ENCODE measurements at regions not wholly inside any gene's neighbourhood (a gene's known extent, or its start where the extent isn't known, plus 50 kb on each side); places are given as distances from the start of the nearest gene placed in this dataset.

DNA sequence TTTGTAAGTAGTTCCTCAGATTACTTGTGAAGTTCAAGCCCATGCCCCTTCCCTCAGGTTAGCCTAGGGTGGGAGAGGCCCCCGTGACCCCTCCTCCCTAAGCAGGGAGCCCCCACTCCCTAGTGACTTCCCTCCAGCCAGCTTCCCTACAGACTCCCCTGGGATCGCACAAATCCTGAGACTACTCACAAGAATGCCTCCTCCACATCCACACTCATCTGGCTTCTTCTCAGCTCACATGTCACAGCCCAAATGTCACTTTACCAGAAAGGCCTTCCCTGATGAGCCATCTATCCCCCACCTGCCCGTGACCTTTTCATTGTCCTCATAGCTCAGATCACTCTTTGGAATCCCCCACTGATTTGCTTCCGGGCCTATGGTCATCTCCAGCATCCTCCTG, 96.7 kb upstream of the ARAP3 start:
- no peak for DNase-seq (ENCODE audit: low spot score)
- TF ChIP-seq, protein P1, sequence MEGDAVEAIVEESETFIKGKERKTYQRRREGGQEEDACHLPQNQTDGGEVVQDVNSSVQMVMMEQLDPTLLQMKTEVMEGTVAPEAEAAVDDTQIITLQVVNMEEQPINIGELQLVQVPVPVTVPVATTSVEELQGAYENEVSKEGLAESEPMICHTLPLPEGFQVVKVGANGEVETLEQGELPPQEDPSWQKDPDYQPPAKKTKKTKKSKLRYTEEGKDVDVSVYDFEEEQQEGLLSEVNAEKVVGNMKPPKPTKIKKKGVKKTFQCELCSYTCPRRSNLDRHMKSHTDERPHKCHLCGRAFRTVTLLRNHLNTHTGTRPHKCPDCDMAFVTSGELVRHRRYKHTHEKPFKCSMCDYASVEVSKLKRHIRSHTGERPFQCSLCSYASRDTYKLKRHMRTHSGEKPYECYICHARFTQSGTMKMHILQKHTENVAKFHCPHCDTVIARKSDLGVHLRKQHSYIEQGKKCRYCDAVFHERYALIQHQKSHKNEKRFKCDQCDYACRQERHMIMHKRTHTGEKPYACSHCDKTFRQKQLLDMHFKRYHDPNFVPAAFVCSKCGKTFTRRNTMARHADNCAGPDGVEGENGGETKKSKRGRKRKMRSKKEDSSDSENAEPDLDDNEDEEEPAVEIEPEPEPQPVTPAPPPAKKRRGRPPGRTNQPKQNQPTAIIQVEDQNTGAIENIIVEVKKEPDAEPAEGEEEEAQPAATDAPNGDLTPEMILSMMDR (IDR thresholded peaks at IDR 0.05; ENCODE audit: extremely low read depth, missing control alignments) = no peak

- TF ChIP-seq, protein P1 (IDR thresholded peaks at IDR 0.05; ENCODE audit: extremely low read depth, missing control alignments) = no peak
- no peak for DNase-seq (ENCODE audit: low spot score)
These were observed 96.2 kb upstream of the ARAP3 start for GRCh38 chr5:141778206-141778605.

- TF ChIP-seq, protein P1 (IDR thresholded peaks at IDR 0.05; ENCODE audit: extremely low read depth, missing control alignments) = no peak
These were observed 95.7 kb upstream of the ARAP3 start for GRCh38 chr5:141777711-141778110.

DNA sequence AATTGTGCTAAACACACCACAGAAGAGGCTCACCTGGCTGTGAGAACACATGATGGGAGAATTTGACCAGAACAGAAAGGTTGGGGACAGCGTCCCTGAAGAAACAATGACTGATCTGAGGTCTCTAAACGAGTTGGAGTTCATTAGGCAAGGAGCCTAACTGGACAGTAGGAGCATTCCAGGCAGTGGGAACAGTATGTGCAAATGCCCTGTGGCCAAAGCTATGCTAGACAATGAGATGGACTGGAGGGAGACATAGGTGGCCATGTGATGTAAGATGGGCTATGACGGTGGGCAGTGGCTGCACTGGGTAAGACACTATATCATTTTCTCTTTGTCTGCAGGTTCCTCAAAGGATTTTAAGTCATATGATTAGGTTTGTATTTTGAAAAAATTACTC, 95.1 kb upstream of the ARAP3 start:
- TF ChIP-seq, protein P1 (IDR thresholded peaks at IDR 0.05; ENCODE audit: extremely low read depth, missing control alignments) = no peak
- no peak for DNase-seq (ENCODE audit: low spot score)

More at GRCh38 chr5:141777711-141778110, 95.7 kb upstream of the ARAP3 start:
- DNase-seq (ENCODE audit: low spot score) = no peak

DNA sequence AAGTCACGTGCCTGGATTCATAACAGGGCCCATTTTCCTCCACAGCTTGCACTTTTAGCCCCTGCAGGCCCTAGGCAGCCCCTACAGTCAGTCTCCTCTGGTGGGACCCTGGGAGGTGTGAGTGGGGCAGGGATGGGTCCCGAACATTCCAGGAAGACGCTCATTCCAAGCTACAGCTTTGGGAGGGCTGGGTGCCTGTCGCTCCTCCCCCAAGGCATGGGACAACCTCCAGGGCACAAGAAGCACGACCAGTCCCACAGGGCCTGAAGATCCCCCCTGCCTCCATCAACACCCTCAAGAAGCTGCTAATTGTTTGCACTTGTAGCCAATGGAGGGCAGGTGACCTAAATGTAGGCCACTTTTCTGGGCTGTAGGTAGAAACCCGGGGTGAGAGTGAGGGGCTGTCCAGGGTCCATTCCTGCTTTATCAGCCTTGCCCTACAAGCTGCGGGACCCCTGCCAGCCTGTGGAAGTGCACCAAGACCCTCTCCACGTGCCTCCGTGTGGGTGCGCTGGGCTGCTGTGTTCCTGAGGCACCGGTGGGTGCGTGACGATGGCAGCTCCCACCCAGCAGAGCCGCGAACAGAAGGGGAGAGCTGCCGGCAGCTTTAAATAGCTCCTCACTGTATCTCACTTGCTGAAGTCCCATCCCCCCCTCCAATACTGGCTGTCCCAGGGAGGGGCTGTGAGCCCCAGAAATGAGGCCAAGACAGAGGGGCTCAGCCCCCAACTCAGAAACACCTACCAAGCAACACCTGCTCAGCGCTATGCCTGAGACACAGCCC, 91.9 kb upstream of the ARAP3 start:
- TF ChIP-seq, protein P1 (IDR thresholded peaks at IDR 0.05; ENCODE audit: extremely low read depth, missing control alignments) = no peak
- no peak for DNase-seq (ENCODE audit: low spot score)

- TF ChIP-seq, protein P1 (IDR thresholded peaks at IDR 0.05; ENCODE audit: extremely low read depth, missing control alignments) = no peak
- DNase-seq (ENCODE audit: low spot score) = no peak
These were observed 90.3 kb upstream of the ARAP3 start for GRCh38 chr5:141772281-141772680.

DNA sequence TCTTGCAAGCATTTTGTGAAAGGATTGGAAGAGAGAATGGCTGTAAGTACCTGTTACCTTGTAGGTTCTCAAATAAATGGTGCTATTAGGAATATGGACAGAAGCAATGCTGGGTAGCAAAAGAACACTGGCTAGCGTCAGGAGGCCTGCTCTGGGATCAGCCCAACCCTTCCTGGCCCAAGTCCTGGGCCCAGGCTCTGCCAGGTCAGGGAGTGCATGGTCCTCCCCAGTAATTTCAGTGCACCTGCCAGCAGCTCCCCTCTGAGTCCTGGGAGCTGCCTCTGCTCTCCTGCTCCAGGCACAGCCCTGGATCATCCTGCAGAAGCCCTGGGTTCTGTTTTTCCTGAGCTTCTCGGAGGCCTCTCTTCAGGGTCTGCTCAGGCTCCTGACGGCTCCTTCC, 89.5 kb upstream of the ARAP3 start:
- no peak for DNase-seq (ENCODE audit: low spot score)
- TF ChIP-seq, protein P1 (IDR thresholded peaks at IDR 0.05; ENCODE audit: extremely low read depth, missing control alignments) = no peak
